NCI-H510A (cell line): ENCODE measurements at regions not wholly inside any gene's neighbourhood (a gene's known extent, or its start where the extent isn't known, plus 50 kb on each side); places are given as distances from the start of the nearest gene placed in this dataset.

ENCODE experiments used
- DNase-seq: peaks from one replicate; lab custom pipeline; 2025; lab: John Stamatoyannopoulos, UW

DNA sequence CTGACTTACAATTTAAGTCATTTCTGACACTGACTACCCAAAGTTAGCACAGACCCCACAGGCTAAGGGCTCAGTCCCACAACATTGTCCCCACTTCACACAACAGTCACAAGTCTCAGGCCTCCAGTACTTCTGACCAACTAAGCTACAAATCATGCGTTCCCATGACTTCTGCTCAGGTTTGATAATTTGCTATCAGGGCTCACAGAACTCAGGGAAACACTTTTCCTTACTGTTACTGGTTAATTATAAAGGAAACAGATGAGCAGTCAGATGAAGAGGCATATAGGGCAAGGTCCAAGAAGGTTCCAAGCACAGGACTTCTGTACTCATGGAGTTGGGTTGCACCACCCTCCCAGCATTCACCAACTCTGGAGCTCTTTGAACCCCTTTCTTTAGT lies 151.2 kb upstream of the TNR start:
- DNase-seq, result no peak

DNA sequence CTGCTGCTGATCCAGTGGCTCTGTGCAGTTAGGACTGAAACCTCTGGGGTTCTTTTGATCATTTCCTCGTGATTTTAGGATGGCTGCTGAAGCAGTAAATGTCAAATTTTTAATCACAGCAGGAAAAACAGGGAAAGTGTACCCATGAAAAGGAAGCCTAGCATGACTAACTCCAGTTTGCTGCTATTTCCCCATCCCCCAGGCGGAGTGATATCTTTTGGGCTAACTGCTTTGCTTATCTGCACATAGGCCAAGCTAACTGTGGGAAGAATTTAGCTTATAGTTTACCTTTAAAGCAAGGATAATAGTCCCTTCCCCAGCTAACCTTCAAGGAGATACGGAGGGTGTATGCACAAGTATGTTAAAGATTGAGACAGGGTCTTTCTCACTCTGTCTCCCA lies 149.8 kb upstream of the TNR start:
- no peak for DNase-seq

DNA sequence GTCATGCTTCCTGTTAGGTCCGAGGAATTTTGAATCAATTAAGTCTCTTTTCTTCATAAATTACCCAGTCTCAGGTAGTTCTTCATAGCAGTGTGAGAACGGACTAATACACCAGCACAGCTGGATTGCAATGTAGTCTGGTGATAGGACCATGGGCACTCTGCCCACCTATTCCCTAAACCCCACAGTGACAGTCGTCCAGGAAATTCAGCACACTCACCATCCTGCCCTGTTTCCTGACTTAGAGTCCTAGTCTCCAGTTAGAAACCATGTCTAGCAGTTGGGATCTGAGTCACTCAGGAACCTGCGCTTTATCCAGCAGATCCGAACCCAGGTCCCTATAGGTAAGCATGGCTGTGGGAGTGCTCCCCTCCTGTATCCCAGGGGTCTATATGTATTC lies 149.3 kb upstream of the TNR start:
- no peak for DNase-seq

DNA sequence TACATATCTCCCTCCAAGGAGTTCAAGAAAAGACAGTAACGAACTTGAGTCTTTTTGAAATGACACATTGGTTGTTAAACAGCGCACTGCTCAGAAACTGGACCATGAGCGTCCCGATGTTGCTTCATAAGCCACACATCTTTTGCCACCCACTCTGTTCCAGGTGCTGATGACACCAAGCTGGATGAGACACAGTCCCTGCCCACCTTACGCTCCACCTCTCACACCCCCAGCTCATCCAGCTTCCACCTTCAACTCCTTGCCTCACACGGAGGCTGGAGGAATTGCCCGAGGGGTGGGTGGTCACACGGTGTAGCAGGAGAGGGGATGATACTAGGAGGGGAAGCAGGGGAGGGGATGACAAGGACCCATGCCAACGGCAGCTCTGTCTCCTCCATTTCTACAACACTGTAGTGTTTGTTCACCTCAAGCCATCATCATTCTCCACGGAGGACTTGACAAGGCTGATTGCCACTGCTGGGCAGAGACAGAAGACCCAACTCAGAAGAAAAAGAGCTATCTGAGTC lies 148.5 kb upstream of the TNR start:
- DNase-seq, result no peak

DNA sequence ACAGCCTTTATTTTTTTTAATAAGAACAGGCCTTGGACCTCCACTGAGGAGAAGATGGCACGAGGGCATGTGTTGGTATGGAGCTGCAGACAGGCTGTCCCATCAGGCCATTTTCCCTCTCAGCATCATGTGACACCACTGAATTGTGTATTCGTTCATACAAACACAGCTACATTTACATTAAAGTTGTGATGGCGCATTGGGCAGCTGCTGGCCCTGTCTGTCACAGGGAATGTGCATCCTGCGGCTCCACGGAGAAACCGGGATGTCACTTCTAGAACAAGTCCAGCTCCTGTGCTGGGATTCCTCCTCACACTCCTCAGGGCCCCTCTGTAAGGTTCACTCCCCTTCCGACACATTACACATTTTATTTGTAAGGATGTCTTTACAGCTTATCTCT lies 147.6 kb upstream of the TNR start:
- no peak for DNase-seq

DNA sequence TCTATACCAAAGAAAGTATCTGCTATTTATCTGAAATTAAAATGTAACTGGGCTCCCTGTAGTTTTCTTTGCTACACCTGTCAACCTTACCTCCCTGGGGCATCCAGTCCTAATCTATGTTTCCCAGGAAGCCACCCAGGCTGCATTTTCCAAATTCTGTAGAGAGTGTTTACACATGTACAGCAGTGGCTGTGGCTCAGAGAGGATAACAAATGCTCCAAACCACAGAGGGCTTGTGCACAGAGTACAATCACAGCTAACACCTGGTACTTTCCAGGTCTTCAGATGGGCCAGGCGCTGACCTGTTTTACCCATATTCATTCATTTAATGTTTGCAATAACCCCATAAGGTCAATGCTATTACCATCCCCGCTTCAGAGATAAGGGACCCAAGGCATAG lies 146.5 kb upstream of the TNR start:
- no peak for DNase-seq

DNA sequence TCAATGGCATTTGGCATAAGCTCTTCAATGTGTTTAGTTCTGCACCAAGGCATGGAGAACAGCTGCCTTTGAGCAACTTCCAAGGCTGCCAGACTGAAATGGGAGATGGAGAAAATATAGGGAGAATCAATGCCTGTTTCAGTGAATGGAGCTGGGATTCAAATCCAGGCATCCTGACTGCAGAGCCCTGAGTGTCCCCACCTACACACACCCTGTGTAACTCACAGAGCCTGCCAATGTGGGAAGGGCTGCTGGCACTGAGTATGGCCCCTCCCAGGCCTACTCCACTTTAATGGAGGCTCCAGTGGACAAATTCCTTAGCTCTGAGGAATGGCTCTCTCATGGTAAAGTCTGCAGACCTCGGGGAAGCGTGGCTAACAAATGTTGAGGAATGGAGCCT lies 145.6 kb upstream of the TNR start:
- no peak for DNase-seq

DNA sequence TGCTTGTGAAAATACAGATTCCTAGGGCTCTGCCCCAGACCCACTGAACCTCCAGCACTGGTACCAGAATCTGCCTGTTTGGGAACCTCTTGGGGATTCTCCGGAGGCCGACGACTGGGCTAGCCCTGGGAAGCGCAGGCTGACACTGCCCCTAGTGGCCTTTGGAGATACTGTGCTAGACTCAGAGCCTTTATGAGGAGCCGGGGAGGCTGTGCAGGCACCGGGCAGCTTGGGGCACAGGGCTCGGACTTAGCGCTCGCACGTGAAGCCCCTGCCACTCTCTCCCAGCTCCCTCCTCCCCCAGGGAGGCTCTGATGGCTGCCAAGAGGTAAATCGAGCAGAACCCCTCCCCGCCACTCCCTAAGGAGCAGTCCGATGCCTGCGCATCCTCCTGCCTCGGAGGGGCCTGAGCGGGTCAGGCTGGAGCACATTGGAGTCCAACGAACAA lies 144.6 kb upstream of the TNR start:
- peak; percentile 40 for DNase-seq

DNA sequence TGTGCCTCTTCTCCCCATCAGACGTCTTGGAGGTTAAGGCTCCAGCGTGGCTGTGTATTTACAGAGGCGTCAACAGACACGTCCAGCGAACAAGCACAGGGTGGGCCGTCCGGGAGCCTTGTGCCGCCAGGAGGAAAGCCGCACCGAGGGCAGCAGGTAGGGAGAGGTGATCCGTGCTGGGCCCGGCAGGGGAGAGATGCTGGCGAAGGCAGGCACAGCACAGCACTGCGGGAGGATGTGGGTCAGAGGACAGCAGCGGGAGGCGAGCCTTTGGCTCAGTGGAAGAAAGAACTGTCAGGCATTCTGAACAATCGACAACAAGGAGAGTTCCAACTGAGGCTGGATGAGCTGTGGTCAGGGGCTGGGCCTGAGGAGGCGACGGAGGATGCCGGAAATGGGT lies 144.1 kb upstream of the TNR start:
- no peak for DNase-seq

DNA sequence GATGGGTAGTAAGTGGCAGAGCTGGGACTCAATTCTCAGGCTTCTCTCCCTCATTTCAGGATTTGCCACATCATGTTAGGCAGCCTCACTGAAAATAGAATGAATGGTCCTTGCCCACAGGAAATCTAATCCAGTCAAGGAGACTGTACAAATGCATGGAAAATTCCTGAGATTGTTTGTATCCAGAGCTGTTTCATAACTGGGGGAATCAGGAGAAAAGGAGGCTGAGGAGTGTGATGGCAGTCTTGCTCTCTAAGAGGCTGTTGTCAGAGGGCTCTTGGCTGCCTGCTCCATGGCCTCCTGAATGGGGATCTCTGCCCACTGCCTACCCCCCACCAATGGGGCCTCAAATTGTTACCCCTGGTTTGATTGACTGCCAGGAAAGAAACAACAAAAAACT lies 141.9 kb upstream of the TNR start:
- no peak for DNase-seq

DNA sequence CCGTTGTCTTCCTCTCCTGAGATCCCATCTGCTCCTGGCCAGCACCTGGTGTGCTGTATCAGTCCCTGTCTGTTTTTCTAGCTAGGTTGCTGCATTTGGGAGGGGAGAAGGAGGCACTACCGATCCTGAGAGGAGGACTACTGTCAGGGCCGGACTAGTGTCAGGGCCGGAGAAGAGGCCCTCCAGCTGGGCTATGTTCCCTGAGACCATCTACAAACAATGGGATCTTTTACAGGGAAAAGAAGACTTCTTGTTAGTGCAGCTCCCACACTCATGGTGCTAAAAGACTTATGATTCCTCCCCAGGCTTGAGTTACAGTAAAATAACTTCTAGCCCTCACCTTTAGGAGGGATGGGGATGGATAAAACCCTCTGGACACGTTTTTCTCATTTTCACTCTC lies 141.0 kb upstream of the TNR start:
- DNase-seq, result no peak

DNA sequence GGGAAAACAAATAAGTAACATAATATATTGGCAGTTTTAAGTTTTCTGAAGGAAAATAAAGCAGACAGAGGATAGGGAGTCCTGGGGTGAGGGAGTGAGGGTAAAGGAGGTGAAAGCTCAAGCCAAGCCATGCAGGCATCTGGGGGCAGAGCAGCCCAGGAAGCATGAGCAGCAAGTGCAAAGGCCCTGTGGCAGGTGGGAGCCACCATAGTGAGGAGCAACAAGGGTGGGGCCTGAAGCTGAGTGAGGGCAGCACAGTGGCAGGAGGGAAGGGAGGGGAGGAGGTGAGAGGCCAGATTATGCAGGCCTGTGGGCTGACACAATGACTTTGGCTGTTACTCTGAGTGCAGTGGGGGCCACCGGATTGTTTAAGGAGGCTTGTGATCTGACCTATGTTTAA lies 138.8 kb upstream of the TNR start:
- no peak for DNase-seq

DNA sequence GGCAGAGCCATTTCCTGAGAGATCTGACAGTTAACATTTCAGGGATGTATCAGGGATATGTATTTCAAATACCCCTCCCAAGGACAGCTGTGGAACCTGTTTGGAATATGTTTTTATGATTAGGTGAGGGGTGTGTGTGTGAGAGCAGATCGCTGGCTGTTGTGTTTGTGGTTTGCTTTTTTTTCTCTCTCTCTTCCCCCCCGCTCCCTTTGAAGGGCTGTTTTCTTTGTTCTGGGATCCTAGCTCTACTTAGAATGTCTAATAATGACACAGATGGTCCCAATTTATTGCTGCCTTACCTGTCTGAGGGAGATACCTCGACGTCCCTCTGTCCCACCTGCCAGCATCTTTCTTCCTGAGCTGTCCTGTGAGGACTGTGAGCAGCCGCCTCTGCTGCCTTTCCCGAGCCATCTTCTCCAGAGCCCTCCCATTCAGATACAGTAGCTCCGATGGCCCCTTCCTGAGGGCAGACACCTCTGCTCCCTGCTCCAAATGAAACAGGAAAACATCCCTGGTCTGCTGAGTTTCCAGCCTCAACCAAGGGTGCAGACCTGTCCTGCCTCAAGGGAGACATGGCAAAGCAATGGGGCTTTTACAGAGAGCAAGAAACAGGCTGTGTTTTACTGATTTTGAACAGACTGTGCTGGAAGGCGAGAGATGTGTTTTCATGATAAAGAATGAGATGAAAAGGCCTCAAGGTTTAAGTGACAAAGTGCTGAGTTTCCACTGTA lies 138.0 kb upstream of the TNR start:
- DNase-seq, result no peak

DNA sequence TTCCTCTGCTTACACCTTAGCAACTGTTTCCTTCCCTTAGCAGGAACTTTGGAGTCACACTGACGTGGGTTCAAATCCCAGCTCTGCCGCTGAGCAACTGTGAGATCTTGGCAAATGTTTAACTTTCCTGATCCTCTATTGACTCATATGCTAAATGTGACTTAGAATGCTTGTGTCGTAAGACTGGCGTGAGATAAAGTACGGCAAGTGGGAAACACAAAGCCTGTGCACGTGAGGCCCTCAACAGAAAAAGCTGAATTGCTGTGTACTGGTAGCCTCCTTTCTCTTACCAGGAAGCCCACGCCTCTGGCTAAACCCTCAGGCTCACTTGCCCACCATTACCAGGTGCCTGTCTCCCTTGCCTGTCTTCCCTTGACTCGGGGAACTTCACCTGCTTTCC lies 135.4 kb upstream of the TNR start:
- DNase-seq, result no peak

DNA sequence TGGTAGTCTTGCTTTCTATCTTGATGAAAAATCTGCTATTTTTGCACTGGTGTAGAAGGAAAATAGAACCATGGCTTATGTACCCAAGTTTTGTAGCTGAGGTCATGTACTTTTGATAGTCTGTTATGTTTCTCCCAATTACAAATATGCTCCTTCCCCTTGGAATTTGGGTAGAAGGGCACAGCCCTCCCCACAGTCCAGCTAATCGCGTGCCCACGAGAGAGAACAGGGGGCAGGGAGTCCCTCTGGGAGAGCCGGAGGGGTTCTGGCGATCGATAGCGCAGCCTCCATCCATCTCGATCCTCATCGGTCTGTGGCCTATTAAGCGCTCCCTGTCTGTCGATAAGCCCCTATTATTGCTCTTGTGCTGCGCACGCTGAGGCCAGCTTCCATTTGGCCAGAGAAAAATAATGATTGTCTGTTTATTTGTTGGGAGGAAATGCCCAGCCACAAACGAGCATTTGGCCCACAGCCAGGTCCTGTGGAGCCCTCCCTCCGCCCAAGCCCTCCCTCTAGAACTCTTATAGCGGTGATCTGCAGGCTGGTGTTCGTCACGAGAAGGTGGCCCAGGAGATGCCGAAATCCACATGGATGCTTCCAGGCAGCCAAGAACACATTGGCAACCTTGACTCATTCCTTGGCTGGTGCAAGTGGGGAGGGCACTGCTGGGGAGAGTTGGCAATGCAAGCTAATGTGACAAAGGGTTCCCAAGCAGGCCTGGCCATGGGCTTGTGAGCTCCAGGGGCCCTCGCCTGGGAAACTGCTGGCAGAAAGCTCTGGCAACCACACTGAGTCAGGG lies 134.7 kb upstream of the TNR start:
- no peak for DNase-seq

DNA sequence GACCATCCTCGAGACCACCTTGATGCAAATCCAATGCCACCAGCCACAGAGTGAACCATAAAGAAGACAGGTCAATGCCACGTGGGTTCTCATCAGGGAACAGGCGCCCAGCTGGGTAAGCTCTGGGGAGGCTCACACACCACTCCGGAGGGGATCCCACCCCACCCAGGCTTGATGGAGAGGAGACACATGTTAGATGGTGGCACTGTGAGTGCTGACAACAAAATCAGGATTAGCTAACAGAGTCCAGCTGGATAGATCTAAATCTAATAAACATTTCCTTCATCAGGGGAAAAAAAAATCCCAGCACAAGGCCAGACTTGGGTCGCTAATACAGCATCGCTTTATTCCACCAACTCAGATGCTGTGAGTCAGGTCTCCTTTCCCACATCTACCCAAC lies 132.2 kb upstream of the TNR start:
- DNase-seq, result no peak

DNA sequence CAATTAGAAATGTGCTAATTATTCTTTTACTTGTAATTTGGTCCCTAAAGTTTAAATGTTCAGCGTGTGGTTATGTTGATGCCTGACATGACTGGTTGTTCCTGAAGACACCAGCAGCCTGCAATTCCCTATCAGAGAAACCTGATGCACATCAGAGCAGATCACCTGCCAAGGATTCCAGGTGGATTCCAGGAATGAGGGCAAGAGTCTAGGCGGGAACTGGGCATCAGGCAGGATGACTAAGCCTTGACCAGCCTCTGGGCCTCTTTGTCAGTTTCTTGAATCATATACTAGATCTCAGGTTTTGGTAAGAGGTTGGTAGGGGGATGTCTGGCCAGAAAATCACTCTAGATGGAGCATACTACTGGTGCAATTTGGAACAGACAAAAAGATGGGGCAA lies 130.7 kb upstream of the TNR start:
- no peak for DNase-seq

DNA sequence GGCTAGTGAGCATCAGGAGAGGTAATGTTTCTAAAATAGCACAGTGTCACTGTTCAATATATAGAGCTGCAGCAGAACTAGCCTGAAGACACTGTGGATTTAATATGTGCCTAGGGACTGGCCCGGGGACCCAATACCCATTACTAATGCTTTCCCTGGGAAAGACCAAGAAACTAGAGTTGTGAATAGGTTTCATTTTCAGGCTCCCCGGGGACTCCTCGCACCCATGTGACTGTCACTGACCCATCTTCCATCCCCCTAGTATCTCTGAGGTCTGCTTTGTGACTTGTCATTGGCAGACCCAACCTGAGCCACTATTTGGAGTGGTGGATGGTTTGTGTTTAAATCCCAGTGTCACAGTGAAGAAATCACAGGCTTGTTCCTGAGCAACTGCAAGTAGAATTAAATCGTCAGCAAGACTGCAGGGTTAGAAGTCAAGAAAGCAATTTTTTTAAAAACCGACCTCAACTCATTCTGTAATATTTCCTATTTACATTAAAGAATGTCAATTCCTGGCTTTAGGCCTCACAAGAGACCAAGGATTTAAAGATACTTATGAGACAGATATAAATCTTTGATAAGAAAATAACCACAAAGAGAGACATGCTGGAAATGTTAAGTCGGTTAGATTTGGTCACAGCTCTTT lies 130.0 kb upstream of the TNR start:
- no peak for DNase-seq

DNA sequence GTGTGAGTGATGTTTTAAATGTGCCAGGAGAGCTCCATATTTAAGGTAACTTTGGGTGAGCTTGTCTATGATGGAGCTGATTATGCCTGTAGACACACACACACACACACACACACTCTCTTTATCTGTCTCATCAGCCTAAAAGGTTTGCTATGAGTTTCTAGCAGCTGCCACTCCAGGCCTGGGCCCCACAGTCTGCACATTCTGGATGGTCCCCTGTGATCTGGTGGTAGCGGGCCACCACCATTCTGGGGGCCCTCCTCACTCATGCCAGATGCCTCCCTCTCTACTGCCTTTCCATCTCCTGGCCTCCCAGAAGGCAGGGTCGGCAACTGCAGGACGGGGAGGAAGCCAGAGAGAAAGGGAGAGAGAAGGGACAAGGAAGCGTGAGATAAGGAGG lies 129.2 kb upstream of the TNR start:
- DNase-seq, result no peak

DNA sequence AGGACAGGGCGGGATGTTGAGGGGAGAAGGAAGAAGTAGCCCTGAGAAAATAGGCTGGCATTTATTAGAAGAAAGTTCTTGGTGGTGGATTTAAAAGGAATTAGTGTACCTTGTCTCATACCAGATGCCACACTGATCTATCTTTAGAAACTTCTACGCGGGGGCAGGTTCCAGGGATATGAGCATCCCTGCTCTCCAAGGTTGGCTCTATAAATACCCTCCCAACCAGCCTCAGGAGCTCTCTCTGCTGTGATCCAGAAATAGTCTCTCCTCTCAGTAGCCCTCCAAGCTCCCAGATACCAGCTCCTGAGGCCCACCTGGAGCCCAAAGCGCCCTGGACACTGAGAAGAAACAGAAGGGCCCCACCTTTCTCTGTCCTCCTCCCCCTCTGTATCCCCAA lies 128.3 kb upstream of the TNR start:
- no peak for DNase-seq

DNA sequence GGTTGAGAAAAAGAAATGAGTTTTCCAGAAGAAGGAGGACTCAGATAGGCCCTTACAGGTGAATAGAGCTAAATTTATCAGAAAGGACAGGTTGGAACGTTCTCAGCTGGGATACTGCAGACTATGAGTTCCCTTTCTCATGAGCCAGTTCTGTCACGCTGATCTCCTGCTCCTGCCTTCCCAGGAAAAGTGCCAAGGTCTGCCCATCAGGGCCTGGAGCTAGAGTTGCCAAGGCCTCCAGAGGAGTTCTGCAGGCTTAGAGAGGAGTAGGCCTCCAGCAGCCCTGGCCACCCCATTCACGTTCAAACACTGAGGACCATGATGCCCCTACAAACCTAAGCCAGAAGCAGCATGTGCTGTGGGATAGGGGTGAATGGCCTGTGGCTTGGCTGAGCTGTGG lies 126.8 kb upstream of the TNR start:
- DNase-seq, result no peak

DNA sequence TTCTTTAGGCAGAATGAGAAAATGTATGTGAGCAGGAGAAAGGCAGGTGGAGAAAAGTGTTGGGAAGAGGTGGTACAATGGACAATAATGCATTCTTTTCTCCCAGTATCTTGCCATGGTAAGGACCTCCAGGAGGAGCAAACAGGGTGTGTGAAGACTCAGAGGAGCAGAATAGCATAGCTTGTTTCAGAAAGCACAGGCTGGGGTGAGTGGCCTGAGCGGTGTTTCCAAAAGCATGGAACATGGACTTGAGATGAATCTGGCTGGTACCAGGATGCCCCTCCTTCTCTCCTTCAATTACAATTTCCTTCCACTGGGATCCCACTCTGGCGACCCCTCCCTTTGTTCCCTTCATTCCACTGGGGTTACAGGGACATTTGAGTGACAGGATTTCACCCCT lies 123.4 kb upstream of the TNR start:
- no peak for DNase-seq
